Progenitor cell of endocrine pancreas (in vitro differentiated cells): ENCODE measurements at regions not wholly inside any gene's neighbourhood (a gene's known extent, or its start where the extent isn't known, plus 50 kb on each side); places are given as distances from the start of the nearest gene placed in this dataset.
A peak's percentile ranks its signal among the peaks of the same experiment; 100 is the strongest.

Experiments
- DNase-seq: peaks from one replicate; pipeline ENCODE4 v3.0.0; 2021; ENCODE audit warnings: low spot score; ENCODE audit not compliant: unreplicated experiment
- H3K27ac Mint-ChIP-seq: 2 replicates; pipeline ENCODE4 v1.8.0; 2021; ENCODE audit warnings: mild to moderate bottlenecking, moderate library complexity, mixed read lengths
- H3K27me3 Mint-ChIP-seq: 2 replicates; pipeline ENCODE4 v1.8.0; 2021; ENCODE audit warnings: mixed read lengths
- H3K36me3 Mint-ChIP-seq: 2 replicates; pipeline ENCODE4 v1.8.0; 2022; ENCODE audit warnings: mixed read lengths; ENCODE audit not compliant: insufficient read depth
- H3K4me1 Mint-ChIP-seq: 2 replicates; pipeline ENCODE4 v1.8.0; 2021; ENCODE audit warnings: low read depth, mixed read lengths
- H3K4me3 Mint-ChIP-seq: 2 replicates; pipeline ENCODE4 v1.8.0; 2021; ENCODE audit warnings: low read depth, mild to moderate bottlenecking, moderate library complexity, mixed read lengths
- H3K9me3 Mint-ChIP-seq: 2 replicates; pipeline ENCODE4 v1.8.0; 2021; ENCODE audit warnings: low read depth, mixed read lengths
- TF ChIP-seq, protein P1 (sequence below): fragments of 200-600 bp; sonication (generic); IDR thresholded peaks from one replicate; pipeline ENCODE4 v1.5.0; 2021; ENCODE audit warnings: antibody characterized with exemption, mild to moderate bottlenecking; ENCODE audit not compliant: unreplicated experiment

DNA sequence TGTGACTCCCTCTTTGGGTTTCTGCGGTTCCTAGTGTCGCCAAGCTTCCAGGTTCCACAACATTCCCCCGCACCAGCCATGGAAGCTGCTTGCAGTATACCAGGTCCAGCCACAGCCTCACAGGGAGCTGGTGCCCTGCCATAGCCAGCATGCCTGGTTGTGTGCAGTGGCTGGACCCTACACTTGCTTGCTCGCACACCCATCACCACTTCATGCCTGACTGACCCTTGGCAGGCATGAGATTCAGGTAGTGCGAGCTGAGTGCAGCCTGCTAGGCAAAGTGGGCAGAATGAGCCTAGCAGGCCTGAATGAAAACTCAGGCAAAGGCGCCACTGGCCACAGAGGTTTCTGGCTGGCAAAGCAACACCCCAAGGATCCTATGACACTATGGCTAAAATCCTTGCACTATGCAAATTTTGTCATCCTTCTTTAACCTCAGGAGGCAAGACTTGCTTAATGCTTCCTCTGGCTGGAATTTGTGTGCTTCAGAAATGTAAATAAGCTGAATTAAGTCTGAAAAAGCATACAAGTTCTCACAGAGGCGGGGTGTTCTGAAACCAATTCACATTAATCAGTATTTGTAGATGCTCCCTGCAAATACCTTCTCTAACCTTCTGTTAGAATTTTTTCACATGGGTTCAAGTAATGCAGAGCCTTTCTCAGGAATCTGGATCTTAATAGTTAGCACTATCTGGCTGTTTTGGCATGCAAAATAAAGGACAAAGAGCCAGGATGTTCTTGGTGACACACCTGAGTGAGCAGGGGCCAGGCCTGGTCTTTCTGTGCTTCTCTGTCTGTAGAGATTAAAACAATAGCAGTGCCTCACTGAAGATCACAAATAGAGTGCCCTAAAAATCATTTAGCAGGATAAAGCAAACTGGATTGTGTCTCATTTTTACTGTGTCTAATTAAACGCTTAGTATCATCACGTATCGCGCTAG is 256.9 kb downstream of the GPATCH2 start:
- peaks cover 14% of the 10 kb centered on the region for H3K9me3 Mint-ChIP-seq
- DNase-seq = no peak
- H3K36me3 Mint-ChIP-seq = peaks cover 7% of the 10 kb centered on the region
- no peaks in the 10 kb centered on the region for H3K27me3 Mint-ChIP-seq
- TF ChIP-seq, protein P1, sequence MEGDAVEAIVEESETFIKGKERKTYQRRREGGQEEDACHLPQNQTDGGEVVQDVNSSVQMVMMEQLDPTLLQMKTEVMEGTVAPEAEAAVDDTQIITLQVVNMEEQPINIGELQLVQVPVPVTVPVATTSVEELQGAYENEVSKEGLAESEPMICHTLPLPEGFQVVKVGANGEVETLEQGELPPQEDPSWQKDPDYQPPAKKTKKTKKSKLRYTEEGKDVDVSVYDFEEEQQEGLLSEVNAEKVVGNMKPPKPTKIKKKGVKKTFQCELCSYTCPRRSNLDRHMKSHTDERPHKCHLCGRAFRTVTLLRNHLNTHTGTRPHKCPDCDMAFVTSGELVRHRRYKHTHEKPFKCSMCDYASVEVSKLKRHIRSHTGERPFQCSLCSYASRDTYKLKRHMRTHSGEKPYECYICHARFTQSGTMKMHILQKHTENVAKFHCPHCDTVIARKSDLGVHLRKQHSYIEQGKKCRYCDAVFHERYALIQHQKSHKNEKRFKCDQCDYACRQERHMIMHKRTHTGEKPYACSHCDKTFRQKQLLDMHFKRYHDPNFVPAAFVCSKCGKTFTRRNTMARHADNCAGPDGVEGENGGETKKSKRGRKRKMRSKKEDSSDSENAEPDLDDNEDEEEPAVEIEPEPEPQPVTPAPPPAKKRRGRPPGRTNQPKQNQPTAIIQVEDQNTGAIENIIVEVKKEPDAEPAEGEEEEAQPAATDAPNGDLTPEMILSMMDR = no peak
- H3K27ac Mint-ChIP-seq = no peak overlapping the region
- no peak overlapping the region for H3K4me3 Mint-ChIP-seq
- H3K4me1 Mint-ChIP-seq = peaks cover 12% of the 10 kb centered on the region

GRCh38 chr1:217372049-217372970 is 258.6 kb downstream of the GPATCH2 start:
- Mint-ChIP-seq H3K4me3 (no peak overlapping the region), H3K27me3 (no peaks in the 10 kb centered on the region), H3K4me1 (peaks cover 14% of the 10 kb centered on the region), H3K27ac (peak overlapping the region; percentile 77), H3K9me3 (peaks cover 3% of the 10 kb centered on the region), H3K36me3 (peaks cover 3% of the 10 kb centered on the region)
- TF ChIP-seq, protein P1 = no peak
- no peak for DNase-seq

DNA sequence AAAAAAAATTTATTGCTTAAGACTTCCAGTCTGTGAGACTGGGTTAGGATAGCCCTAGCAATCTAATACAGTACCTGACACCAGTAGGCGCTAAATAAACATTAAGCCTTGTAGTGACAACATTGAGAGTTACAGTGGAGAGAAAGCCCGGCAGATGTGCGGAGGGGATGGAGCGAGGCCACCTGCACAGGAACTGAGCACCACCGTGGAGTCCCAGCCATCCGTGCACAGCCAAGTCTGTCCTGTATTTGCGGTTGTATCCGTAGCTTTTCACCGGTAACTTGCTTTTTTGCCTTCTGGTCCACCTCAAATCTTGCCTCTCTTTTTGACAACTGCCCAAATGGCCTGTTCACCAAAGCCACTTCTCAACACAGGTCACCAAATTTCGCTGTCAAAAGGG is 260.1 kb downstream of the GPATCH2 start:
- TF ChIP-seq, protein P1 = no peak
- Mint-ChIP-seq H3K27me3 (no peaks in the 10 kb centered on the region), H3K36me3 (no peaks in the 10 kb centered on the region), H3K9me3 (no peaks in the 10 kb centered on the region), H3K4me1 (peaks cover 16% of the 10 kb centered on the region), H3K4me3 (no peak overlapping the region), H3K27ac (peak overlapping the region; percentile 78)
- no peak for DNase-seq

DNA sequence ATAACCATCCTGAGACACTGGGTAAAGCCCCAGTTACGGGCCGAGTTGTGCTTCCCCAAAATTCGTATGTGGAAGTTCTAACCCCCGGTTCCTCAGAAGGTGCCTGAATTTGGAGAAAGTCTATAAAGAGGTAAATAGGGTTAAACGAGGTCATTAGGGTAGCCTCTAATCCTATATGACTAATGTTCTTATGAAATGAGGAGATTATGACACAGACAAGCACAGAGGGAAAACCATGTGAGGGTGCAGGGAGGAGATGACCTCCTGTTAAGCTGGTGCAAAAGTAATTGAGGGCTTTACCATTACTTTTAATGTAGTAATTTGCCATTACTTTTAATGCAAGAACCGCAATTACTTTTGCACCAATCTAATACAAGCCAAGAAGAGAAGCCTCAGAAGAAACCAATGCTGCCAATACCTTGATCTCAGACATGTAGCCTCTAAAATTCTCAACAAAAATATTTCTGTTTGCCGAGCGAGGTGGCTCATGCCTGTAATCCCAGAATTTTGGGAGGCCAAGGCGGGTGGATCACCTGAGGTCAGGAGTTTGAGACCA is 260.8 kb downstream of the GPATCH2 start:
- Mint-ChIP-seq H3K36me3 (no peaks in the 10 kb centered on the region), H3K27me3 (no peaks in the 10 kb centered on the region), H3K4me3 (no peak overlapping the region), H3K9me3 (no peaks in the 10 kb centered on the region), H3K27ac (no peak overlapping the region), H3K4me1 (peaks cover 18% of the 10 kb centered on the region)
- TF ChIP-seq, protein P1 = no peak
- no peak for DNase-seq
